ENCODE measurements at regions not wholly inside any gene's neighbourhood (a gene's known extent, or its start where the extent isn't known, plus 50 kb on each side); places are given as distances from the start of the nearest gene placed in this dataset.

- TF ChIP-seq POLR2AphosphoS5 (IDR thresholded peaks at IDR 0.05) (no peak), CTCF (IDR thresholded peaks at IDR 0.05) (no peak), POLR2A (IDR thresholded peaks at IDR 0.05) (no peak), EP300 (IDR thresholded peaks at IDR 0.05; ENCODE audit: low read depth) (no peak)
Observed at GRCh38 chr12:84741692-84742091, 170.9 kb downstream of the SLC6A15 start.
